HG02623 (cell line): ENCODE measurements at regions not wholly inside any gene's neighbourhood (a gene's known extent, or its start where the extent isn't known, plus 50 kb on each side); places are given as distances from the start of the nearest gene placed in this dataset.
"Not testable (repeated sequence)": the region's sequence is repeated elsewhere in the genome, so short reads cannot be mapped to it uniquely, and the experiment has no call there.

ENCODE experiments used
- ATAC-seq: cut with Tn5 transposase; IDR thresholded peaks from one replicate; pipeline ENCODE4 v1.9.1; 2021; ENCODE audit warnings: moderate library complexity; ENCODE audit not compliant: unreplicated experiment

- no peak for ATAC-seq
These were observed 606.5 kb upstream of the CAMK1G start for GRCh38 chr1:208977012-208977411.

GRCh38 chr1:208977638-208978256 lies 605.8 kb upstream of the CAMK1G start:
- no peak for ATAC-seq

- no peak for ATAC-seq
These were observed 603.7 kb upstream of the CAMK1G start for GRCh38 chr1:208979776-208980175.

- no peak for ATAC-seq
These were observed 602.9 kb upstream of the CAMK1G start for GRCh38 chr1:208980605-208981004.

GRCh38 chr1:208985231-208985630 lies 598.3 kb upstream of the CAMK1G start:
- ATAC-seq: no peak

GRCh38 chr1:208988811-208989222 lies 594.7 kb upstream of the CAMK1G start:
- ATAC-seq: peak; percentile 99

GRCh38 chr1:208990456-208990855 lies 593.1 kb upstream of the CAMK1G start:
- no peak for ATAC-seq

GRCh38 chr1:208997053-208997452 lies 586.5 kb upstream of the CAMK1G start:
- not testable (repeated sequence) for ATAC-seq

GRCh38 chr1:208997726-208998312 lies 585.7 kb upstream of the CAMK1G start:
- no peak for ATAC-seq

GRCh38 chr1:209008586-209008985 lies 574.9 kb upstream of the CAMK1G start:
- ATAC-seq: no peak

- ATAC-seq: no peak
These were observed 572.9 kb upstream of the CAMK1G start for GRCh38 chr1:209010475-209011230.

- no peak for ATAC-seq
These were observed 570.9 kb upstream of the CAMK1G start for GRCh38 chr1:209012443-209013196.

GRCh38 chr1:209015092-209015491 lies 568.4 kb upstream of the CAMK1G start:
- ATAC-seq: no peak

- ATAC-seq: no peak
These were observed 561.9 kb upstream of the CAMK1G start for GRCh38 chr1:209021622-209022021.

- ATAC-seq: no peak
These were observed 559.7 kb upstream of the CAMK1G start for GRCh38 chr1:209023790-209024189.

GRCh38 chr1:209029737-209030136 lies 553.8 kb upstream of the CAMK1G start:
- no peak for ATAC-seq

GRCh38 chr1:209030454-209031167 lies 552.9 kb upstream of the CAMK1G start:
- no peak for ATAC-seq

GRCh38 chr1:209037064-209037463 lies 546.5 kb upstream of the CAMK1G start:
- ATAC-seq: no peak

GRCh38 chr1:209038316-209038715 lies 545.2 kb upstream of the CAMK1G start:
- ATAC-seq: no peak

- no peak for ATAC-seq
These were observed 544.8 kb upstream of the CAMK1G start for GRCh38 chr1:209038735-209039134.

GRCh38 chr1:209040351-209040750 lies 543.2 kb upstream of the CAMK1G start:
- ATAC-seq: no peak
